K562 (cell line): ENCODE measurements at regions not wholly inside any gene's neighbourhood (a gene's known extent, or its start where the extent isn't known, plus 50 kb on each side); places are given as distances from the start of the nearest gene placed in this dataset.

Experiments used
- ATAC-seq: fragments of 200-7000 bp; cut with Tn5 transposase; 3 replicates; pipeline ENCODE4 v1.9.1; 2020; ENCODE audit warnings: moderate library complexity
- BruUV-seq: library from RNA; stranded (reverse); fragments of 400-500 nt; replicated peaks from 2 replicates; lab custom pipeline; 2021; lab: Mats Ljungman, UMichigan
- CTCF ChIA-PET: fragments of 300-600 bp; formaldehyde crosslinking; extraction: SDS; loops from one replicate; lab custom pipeline; 2021; ENCODE audit warnings: low intra/inter-chr PET ratio; lab: Yijun Ruan, JAX
- POLR2A ChIA-PET: fragments of 300-600, 350-650 bp; sonication (Branson Sonifier 250); formaldehyde crosslinking; extraction: SDS; loops from one replicate; lab custom pipeline; 2021; ENCODE audit warnings: antibody characterized with exemption, inconsistent platforms; lab: Yijun Ruan, JAX
- DNase-seq, 4 experiments: peaks; one replicate each; pipeline versions ENCODE4 v3.0.0 to v3.0.0-alpha.2; 2011 to 2018; ENCODE audit warnings: low spot score in 3 of 4, mixed read lengths in 3 of 4; ENCODE audit errors: extremely low read depth in 1 of 4
- FAIRE-seq: peaks from 2 replicates; lab custom pipeline; 2011; peaks lifted over from hg19 to GRCh38; lab: Jason Lieb, UNC
- H2AFZ ChIP-seq: 2 replicates; pipeline ENCODE4 v1.6.0; 2011; ENCODE audit warnings: low read depth, low read length, control low read depth, inconsistent platforms
- H3K27ac ChIP-seq: fragments of 200-600 bp; 3 replicates; pipeline ENCODE4 v1.8.0; 2011; ENCODE audit warnings: low read depth, mild to moderate bottlenecking, control low read depth, inconsistent platforms, low read length, moderate library complexity, mixed read lengths; ENCODE audit errors: extremely low read depth
- H3K27me3 ChIP-seq, 2 experiments: fragments of 300-600 bp in 1 of 2; 2 replicates in 1 of 2; 3 replicates in 1 of 2; pipeline versions ENCODE4 v1.6.0 to v1.8.0; 2011; ENCODE audit warnings: inconsistent platforms in 2 of 2, low read length in 2 of 2, mild to moderate bottlenecking in 1 of 2, mixed read lengths in 1 of 2, moderate library complexity in 1 of 2; ENCODE audit not compliant: control insufficient read depth in 2 of 2, insufficient read depth in 2 of 2
- H3K36me3 ChIP-seq: fragments of 300-600 bp; 3 replicates; pipeline ENCODE4 v1.8.0; 2011; ENCODE audit warnings: mild to moderate bottlenecking, low read length, inconsistent platforms; ENCODE audit not compliant: control insufficient read depth, insufficient read depth
- H3K4me1 ChIP-seq, 2 experiments: fragments of 200-600 bp in 1 of 2; replicated peaks in 1 of 2; 2 replicates in 1 of 2; 3 replicates in 1 of 2; pipeline versions ENCODE4 v1.5.1 to v1.8.0; 2011; ENCODE audit warnings: inconsistent platforms in 2 of 2, low read length in 2 of 2, mild to moderate bottlenecking in 1 of 2, mixed read lengths in 1 of 2, moderate library complexity in 1 of 2; ENCODE audit not compliant: control insufficient read depth in 2 of 2, insufficient read depth in 2 of 2
- H3K4me2 ChIP-seq: 2 replicates; pipeline ENCODE4 v1.6.1; 2011; ENCODE audit warnings: low read length, control low read depth, inconsistent platforms, mixed read lengths; ENCODE audit not compliant: insufficient read depth
- H3K4me3 ChIP-seq: fragments of 200-600 bp; sonication (generic), shearing (Covaris generic); 2 replicates; pipeline ENCODE4 v1.5.1; 2016; ENCODE audit warnings: control low read depth, inconsistent platforms
- H3K79me2 ChIP-seq: fragments of 200-600 bp; 3 replicates; pipeline ENCODE4 v1.8.0; 2011; ENCODE audit warnings: low read length, inconsistent platforms; ENCODE audit not compliant: control insufficient read depth, insufficient read depth
- H3K9ac ChIP-seq, 2 experiments: 2 replicates each; pipeline versions ENCODE4 v1.6.0 to v1.6.1; 2011; ENCODE audit warnings: low read depth in 2 of 2, low read length in 2 of 2, control low read depth in 1 of 2, inconsistent platforms in 1 of 2, mild to moderate bottlenecking in 1 of 2, mixed read lengths in 1 of 2; ENCODE audit not compliant: insufficient read depth in 1 of 2
- H3K9me1 ChIP-seq: one replicate; pipeline ENCODE4 v1.6.0; 2011; ENCODE audit warnings: inconsistent platforms, mild to moderate bottlenecking, low read length, moderate library complexity; ENCODE audit not compliant: control insufficient read depth, insufficient read depth
- H3K9me3 ChIP-seq: replicated peaks from 2 replicates; pipeline ENCODE4 v1.5.1; 2011; ENCODE audit warnings: low read depth, low read length, inconsistent platforms; ENCODE audit not compliant: control insufficient read depth, insufficient read depth
- H4K20me1 ChIP-seq: replicated peaks from 2 replicates; pipeline ENCODE4 v1.6.1; 2011; ENCODE audit warnings: low read length, inconsistent platforms, mixed read lengths; ENCODE audit not compliant: control insufficient read depth, insufficient read depth
- HBP1 ChIP-seq: fragments of 450-650 bp; formaldehyde crosslinking; IDR thresholded peaks from 2 replicates; pipeline ENCODE4 v1.4.0; 2022; ENCODE audit warnings: missing genetic modification characterization
- HLTF ChIP-seq: fragments of 450-650 bp; IDR thresholded peaks from 2 replicates; pipeline ENCODE4 v1.6.1; 2016
- ILK ChIP-seq: fragments of 450-650 bp; IDR thresholded peaks from 2 replicates; pipeline ENCODE4 v1.6.1; 2016; ENCODE audit warnings: missing genetic modification characterization, low read depth, mild to moderate bottlenecking, missing compliant biosample characterization, moderate library complexity, borderline replicate concordance
- KAT7 ChIP-seq: sonication (generic); formaldehyde crosslinking; IDR thresholded peaks from 2 replicates; pipeline ENCODE4 v1.8.0; 2022; ENCODE audit warnings: missing genetic modification reagents, mild to moderate bottlenecking, borderline replicate concordance
- MAFF ChIP-seq: IDR thresholded peaks from 2 replicates; pipeline ENCODE4 v1.6.1; 2012; ENCODE audit warnings: low read length, improper control_type of control experiment
- MCM7 ChIP-seq, 2 experiments: fragments of 450-650 bp; IDR thresholded peaks; 2 replicates each; pipeline ENCODE4 v1.6.1; 2016 to 2018
- NFATC3 ChIP-seq: fragments of 450-650 bp; IDR thresholded peaks from 2 replicates; pipeline ENCODE4 v1.6.1; 2017; ENCODE audit warnings: mild to moderate bottlenecking
- PREB ChIP-seq: sonication (generic); formaldehyde crosslinking; IDR thresholded peaks from 2 replicates; pipeline ENCODE4 v1.8.1; 2023; ENCODE audit warnings: mild to moderate bottlenecking, missing genetic modification reagents
- RAD21 ChIP-seq, 2 experiments: fragments of 250-450 bp in 1 of 2; fragments of 450-650 bp in 1 of 2; sonication (Bioruptor Pico) in 1 of 2; formaldehyde crosslinking in 1 of 2; IDR thresholded peaks in 1 of 2; conservative IDR thresholded peaks in 1 of 2; 2 replicates each; pipeline versions ENCODE4 v1.4.0 to v1.8.0; 2020 to 2022; ENCODE audit warnings: mild to moderate bottlenecking in 2 of 2, moderate library complexity in 1 of 2
- RCOR1 ChIP-seq, 2 experiments: IDR thresholded peaks; 2 replicates each; pipeline ENCODE4 v1.6.1; 2012; ENCODE audit warnings: low read depth in 2 of 2, low read length in 2 of 2, borderline replicate concordance in 1 of 2, improper control_type of control experiment in 1 of 2
- TRIM28 ChIP-seq: fragments of 450-650 bp; IDR thresholded peaks from 2 replicates; pipeline ENCODE4 v1.6.1; 2017
- U2AF2 ChIP-seq: fragments of 200-400 bp; formaldehyde crosslinking; optimal IDR thresholded peaks from 2 replicates; pipeline ENCODE3; 2017; ENCODE audit warnings: low read depth, mild to moderate bottlenecking, low read length
- ZBTB7A ChIP-seq: IDR thresholded peaks from 2 replicates; pipeline ENCODE4 v1.6.1; 2011; ENCODE audit warnings: low read depth, mild to moderate bottlenecking, low read length, moderate library complexity, borderline replicate concordance; ENCODE audit not compliant: control insufficient read depth
- WGBS: fragments of 100-300 bp; shearing (Covaris generic); methylation state at CpG from one replicate; pipeline ENCODE4 v1.1.6; 2016; ENCODE audit warnings: low coverage, mixed read lengths; ENCODE audit not compliant: insufficient coverage; ENCODE audit errors: missing lambda C conversion rate; 5-methylcytosine and 5-hydroxymethylcytosine counted together
- in situ Hi-C: fragments of 300-500 bp; cut with MboI; formaldehyde crosslinking; loops from 4 replicates; pipeline ENCODE4 v1.15.0; 2018; ENCODE audit warnings: inconsistent platforms, mixed read lengths
- intact Hi-C: fragments of 100-400 bp; cut with micrococcal nuclease; formaldehyde crosslinking; loops from 2 replicates; pipeline ENCODE4 v1.14.2; 2022

DNA sequence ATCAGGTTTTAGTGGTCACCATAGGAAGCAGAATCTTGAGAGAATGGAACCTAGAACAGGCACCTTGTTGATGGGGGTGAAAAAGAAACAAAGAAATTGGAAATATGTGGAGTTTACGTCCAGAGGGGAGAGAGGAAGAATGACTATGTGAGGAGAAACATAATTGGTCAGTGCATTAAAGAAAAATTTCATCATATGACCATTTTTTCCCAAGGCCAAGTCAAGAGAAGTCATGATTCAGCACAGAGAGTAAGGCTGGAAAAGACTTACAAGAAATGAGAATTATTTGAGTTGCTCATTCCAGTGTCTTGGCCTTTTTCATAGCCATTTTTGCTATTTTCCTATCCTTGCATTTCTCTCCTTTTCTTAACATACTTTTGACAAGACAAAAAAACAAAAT is 421.7 kb downstream of the EFNB2 start:
- H3K4me2 ChIP-seq: no peak overlapping the region
- H3K79me2 ChIP-seq: no peaks in the 10 kb centered on the region
- in situ Hi-C loops: no loop called here
- H3K9ac ChIP-seq: no peak overlapping the region
- H3K36me3 ChIP-seq: no peaks in the 10 kb centered on the region
- POLR2A ChIA-PET: no interaction called here
- H3K27ac ChIP-seq: no peak overlapping the region
- no peaks in the 10 kb centered on the region for H3K9me1 ChIP-seq
- no peak overlapping the region for H2AFZ ChIP-seq
- no peaks in the 10 kb centered on the region for H3K4me1 ChIP-seq
- DNase-seq: no peak
- WGBS: 0% methylated on average over 1 of the region's 1 CpG
- no peak for TF ChIP-seq ZBTB7A
- TF ChIP-seq NFATC3: no peak
- no peak for TF ChIP-seq KAT7 (CRISPR knock-in tag)
- TF ChIP-seq RCOR1 (IDR thresholded peaks at IDR 0.05; ENCODE audit: borderline replicate concordance in 1 of 2, low read depth in 2 of 2, low read length in 2 of 2): no peak
- no peak for TF ChIP-seq TRIM28
- no peak for TF ChIP-seq HBP1
- CTCF ChIA-PET: no interaction called here
- intact Hi-C loops: no loop called here
- no peak for FAIRE-seq
- no peaks in the 10 kb centered on the region for H3K9me3 ChIP-seq
- H4K20me1 ChIP-seq: no peaks in the 10 kb centered on the region
- no TSS peak for BruUV-seq
- no peak for ATAC-seq
- no peak overlapping the region for H3K4me3 ChIP-seq
- no peaks in the 10 kb centered on the region for H3K27me3 ChIP-seq

GRCh38 chr13:106112191-106112590 is 423.3 kb downstream of the EFNB2 start:
- Histone ChIP-seq H3K27me3 (no peaks in the 10 kb centered on the region), H3K9ac (no peak overlapping the region), H3K79me2 (no peaks in the 10 kb centered on the region), H3K36me3 (no peaks in the 10 kb centered on the region), H3K4me1 (no peaks in the 10 kb centered on the region), H3K9me3 (no peaks in the 10 kb centered on the region), H3K9me1 (no peaks in the 10 kb centered on the region), H2AFZ (no peak overlapping the region), H3K27ac (no peak overlapping the region), H3K4me2 (no peak overlapping the region), H4K20me1 (no peaks in the 10 kb centered on the region), H3K4me3 (no peak overlapping the region)
- 0% methylated on average over 3 of the region's 3 CpGs for WGBS
- POLR2A ChIA-PET: no interaction called here
- DNase-seq: no peak
- BruUV-seq: no TSS peak
- no peak for FAIRE-seq
- intact Hi-C loops (no loop called here), in situ Hi-C loops (no loop called here)
- CTCF ChIA-PET: no interaction called here
- no peak for ATAC-seq
- TF ChIP-seq U2AF2 (no peak), ILK (tag) (no peak), MCM7 (IDR thresholded peaks at IDR 0.05) (no peak), MAFF (no peak), HLTF (no peak), PREB (CRISPR knock-in tag) (no peak), RAD21 (CRISPR knock-in tag; conservative IDR thresholded peaks at IDR 0.05 in 1 of 2, IDR thresholded peaks at IDR 0.05 in 1 of 2) (no peak)
